SK-N-SH (cell line): ENCODE measurements at regions not wholly inside any gene's neighbourhood (a gene's known extent, or its start where the extent isn't known, plus 50 kb on each side); places are given as distances from the start of the nearest gene placed in this dataset.

Experiments used
- CTCF ChIA-PET: fragments of 300-600, 350-600 bp; formaldehyde crosslinking; extraction: SDS; loops from one replicate; lab custom pipeline; 2021; lab: Yijun Ruan, JAX
- POLR2A ChIA-PET: fragments of 350-600 bp; sonication (Branson Sonifier 250); formaldehyde crosslinking; extraction: SDS; loops from one replicate; lab custom pipeline; 2020; ENCODE audit warnings: antibody characterized with exemption, inconsistent platforms; lab: Yijun Ruan, JAX
- DNase-seq: peaks from one replicate; pipeline ENCODE4 v3.0.0; 2012
- H2AFZ ChIP-seq: fragments of 200-600 bp; sonication (generic); 2 replicates; pipeline ENCODE4 v1.8.1; 2016; ENCODE audit warnings: antibody characterized with exemption, mild to moderate bottlenecking, low read depth
- H3F3A ChIP-seq: fragments of 200-600 bp; sonication (generic); replicated peaks from 2 replicates; pipeline ENCODE3; 2016; ENCODE audit warnings: antibody characterized with exemption, mild to moderate bottlenecking; ENCODE audit not compliant: insufficient read depth
- H3K27ac ChIP-seq, 2 experiments: fragments of 200-500 bp in 1 of 2; fragments of 200-600 bp in 1 of 2; sonication (Bioruptor generic) in 1 of 2; sonication (generic), shearing (Covaris generic) in 1 of 2; 2 replicates each; pipeline versions ENCODE4 v1.5.1 to v1.6.1; 2014 to 2016; ENCODE audit warnings: low read depth in 2 of 2, inconsistent platforms in 1 of 2, low read length in 1 of 2, mild to moderate bottlenecking in 1 of 2, mixed read lengths in 1 of 2
- H3K27me3 ChIP-seq: fragments of 200-600 bp; sonication (generic), shearing (Covaris generic); 2 replicates; pipeline ENCODE4 v1.6.1; 2016; ENCODE audit warnings: mixed run types; ENCODE audit not compliant: insufficient read depth
- H3K36me3 ChIP-seq, 2 experiments: fragments of 200-500 bp in 1 of 2; fragments of 200-600 bp in 1 of 2; sonication (Bioruptor generic) in 1 of 2; sonication (generic) in 1 of 2; replicated peaks in 1 of 2; 2 replicates each; pipeline versions ENCODE3 to v1.5.1; 2014 to 2016; ENCODE audit warnings: low read length in 1 of 2, mild to moderate bottlenecking in 1 of 2; ENCODE audit not compliant: insufficient read depth in 2 of 2, control insufficient read depth in 1 of 2
- H3K4me1 ChIP-seq, 2 experiments: fragments of 200-500 bp in 1 of 2; fragments of 200-600 bp in 1 of 2; sonication (Bioruptor generic) in 1 of 2; sonication (generic), shearing (Covaris generic) in 1 of 2; 2 replicates each; pipeline versions ENCODE4 v1.5.1 to v1.6.1; 2014 to 2016; ENCODE audit warnings: low read depth in 1 of 2, low read length in 1 of 2, mixed run types in 1 of 2; ENCODE audit not compliant: insufficient read depth in 2 of 2, control insufficient read depth in 1 of 2
- H3K4me2 ChIP-seq: fragments of 200-600 bp; sonication (generic), shearing (Covaris generic); 2 replicates; pipeline ENCODE4 v1.6.1; 2017; ENCODE audit warnings: mixed run types
- H3K4me3 ChIP-seq, 2 experiments: fragments of 200-500 bp in 1 of 2; fragments of 200-600 bp in 1 of 2; sonication (Bioruptor generic) in 1 of 2; sonication (generic), shearing (Covaris generic) in 1 of 2; 2 replicates each; pipeline versions ENCODE4 v1.5.1 to v1.8.1; 2014 to 2016; ENCODE audit warnings: low read depth in 2 of 2, inconsistent platforms in 1 of 2, low read length in 1 of 2, mild to moderate bottlenecking in 1 of 2, mixed read lengths in 1 of 2, moderate library complexity in 1 of 2
- H3K79me2 ChIP-seq: fragments of 200-600 bp; sonication (generic); 2 replicates; pipeline ENCODE4 v1.8.1; 2017; ENCODE audit warnings: mild to moderate bottlenecking; ENCODE audit not compliant: insufficient read depth
- H3K9ac ChIP-seq: fragments of 200-600 bp; sonication (generic); 2 replicates; pipeline ENCODE4 v1.6.1; 2017; ENCODE audit warnings: mixed run types
- H3K9me2 ChIP-seq: fragments of 200-600 bp; sonication (generic); 2 replicates; pipeline ENCODE4 v1.6.1; 2017; ENCODE audit warnings: mixed run types
- H3K9me3 ChIP-seq: fragments of 200-600 bp; sonication (generic); 2 replicates; pipeline ENCODE4 v1.6.1; 2017; ENCODE audit warnings: mixed run types, mild to moderate bottlenecking, moderate library complexity
- H4K20me1 ChIP-seq: fragments of 200-600 bp; sonication (generic); 2 replicates; pipeline ENCODE4 v1.6.1; 2017; ENCODE audit warnings: mild to moderate bottlenecking, mixed run types; ENCODE audit not compliant: insufficient read depth
- CHD2 ChIP-seq: fragments of 150-350 bp; IDR thresholded peaks from 2 replicates; pipeline ENCODE4 v1.6.1; 2018; ENCODE audit warnings: low read length; ENCODE audit not compliant: partially characterized antibody
- CTCF ChIP-seq: fragments of 200-600 bp; sonication (generic); IDR thresholded peaks from 2 replicates; pipeline ENCODE4 v1.6.1; 2017; ENCODE audit warnings: antibody characterized with exemption, mild to moderate bottlenecking, moderate library complexity
- ELF1 ChIP-seq: IDR thresholded peaks from 2 replicates; pipeline ENCODE4 v1.4.0; 2012
- EP300 ChIP-seq, 2 experiments: IDR thresholded peaks; 2 replicates each; pipeline versions ENCODE4 v1.4.0 to v1.6.1; 2012; ENCODE audit warnings: borderline replicate concordance in 1 of 2, low read depth in 1 of 2, low read length in 1 of 2
- FOSL2 ChIP-seq: IDR thresholded peaks from 2 replicates; pipeline ENCODE4 v1.4.0; 2012; ENCODE audit warnings: low read depth, mild to moderate bottlenecking, moderate library complexity, borderline replicate concordance
- FOXJ3 ChIP-seq: sonication (generic); formaldehyde crosslinking; IDR thresholded peaks from 2 replicates; pipeline ENCODE4 v1.5.1; 2020; ENCODE audit warnings: mild to moderate bottlenecking, missing genetic modification reagents
- FOXM1 ChIP-seq: IDR thresholded peaks from 2 replicates; pipeline ENCODE4 v1.4.0; 2012; ENCODE audit warnings: low read depth, mild to moderate bottlenecking
- GABPA ChIP-seq: IDR thresholded peaks from 2 replicates; pipeline ENCODE4 v1.4.0; 2012; ENCODE audit warnings: low read depth, mild to moderate bottlenecking
- GATA2 ChIP-seq: sonication (generic); formaldehyde crosslinking; IDR thresholded peaks from 2 replicates; pipeline ENCODE4 v1.5.0; 2020; ENCODE audit warnings: mild to moderate bottlenecking, missing genetic modification reagents
- IRF3 ChIP-seq: fragments of 150-350 bp; IDR thresholded peaks from 2 replicates; pipeline ENCODE4 v1.6.1; 2016; ENCODE audit warnings: mild to moderate bottlenecking, low read depth, low read length
- MEF2A ChIP-seq: IDR thresholded peaks from 2 replicates; pipeline ENCODE4 v1.4.0; 2012; ENCODE audit warnings: low read depth, borderline replicate concordance
- NFIC ChIP-seq: IDR thresholded peaks from 2 replicates; pipeline ENCODE4 v1.4.0; 2012; ENCODE audit warnings: borderline replicate concordance
- NRF1 ChIP-seq: IDR thresholded peaks from 2 replicates; pipeline ENCODE4 v1.6.1; 2012; ENCODE audit warnings: low read depth, mild to moderate bottlenecking, low read length
- POLR2AphosphoS5 ChIP-seq: IDR thresholded peaks from 2 replicates; pipeline ENCODE4 v1.6.1; 2012; ENCODE audit warnings: low read depth, low read length
- RAD21 ChIP-seq: IDR thresholded peaks from 2 replicates; pipeline ENCODE4 v1.6.1; 2012; ENCODE audit warnings: mild to moderate bottlenecking, low read length
- REST ChIP-seq: IDR thresholded peaks from 2 replicates; pipeline ENCODE4 v1.6.1; 2012; ENCODE audit warnings: mild to moderate bottlenecking, low read depth, low read length, moderate library complexity
- SIN3A ChIP-seq: IDR thresholded peaks from 2 replicates; pipeline ENCODE4 v1.6.1; 2012; ENCODE audit warnings: low read depth, mild to moderate bottlenecking, low read length, moderate library complexity, borderline replicate concordance
- SMC3 ChIP-seq: IDR thresholded peaks from 2 replicates; pipeline ENCODE4 v1.6.1; 2012; ENCODE audit warnings: low read depth, low read length, improper control_type of control experiment
- TEAD4 ChIP-seq: IDR thresholded peaks from 2 replicates; pipeline ENCODE4 v1.4.0; 2012; ENCODE audit warnings: mild to moderate bottlenecking, borderline replicate concordance; ENCODE audit not compliant: insufficient read depth
- USF1 ChIP-seq: IDR thresholded peaks from 2 replicates; pipeline ENCODE4 v1.4.0; 2012; ENCODE audit warnings: low read depth, borderline replicate concordance
- ZBTB33 ChIP-seq: IDR thresholded peaks from 2 replicates; pipeline ENCODE4 v1.4.0; 2012; ENCODE audit warnings: low read depth, borderline replicate concordance
- WGBS: methylation state at CpG from one replicate; pipeline ENCODE4 v1.1.6; 2017; ENCODE audit warnings: low lambda C conversion rate; 5-methylcytosine and 5-hydroxymethylcytosine counted together

GRCh38 chr21:15141261-15141970, 76.6 kb upstream of the NRIP1 start (continued):
- TF ChIP-seq ZBTB33 (no peak), RAD21 (no peak), SIN3A (no peak), GABPA (no peak), NRF1 (no peak), FOXJ3 (CRISPR knock-in tag) (no peak)

GRCh38 chr21:15144026-15144425, 79.2 kb upstream of the NRIP1 start:
- Histone ChIP-seq H3K9ac (no peak overlapping the region), H3K27me3 (no peaks in the 10 kb centered on the region; the same call in 1 of the 2 replicates), H3K27ac (no peak overlapping the region), H3K9me2 (no peaks in the 10 kb centered on the region), H3K4me1 (no peaks in the 10 kb centered on the region), H3K9me3 (no peaks in the 10 kb centered on the region), H4K20me1 (no peaks in the 10 kb centered on the region), H2AFZ (no peak overlapping the region), H3K4me3 (no peak overlapping the region), H3K79me2 (no peaks in the 10 kb centered on the region), H3F3A (no peaks in the 10 kb centered on the region), H3K36me3 (no peaks in the 10 kb centered on the region), H3K4me2 (no peak overlapping the region)
- DNase-seq = no peak
- CTCF ChIA-PET = no interaction called here
- TF ChIP-seq SMC3 = no peak
- no peak for TF ChIP-seq TEAD4
- TF ChIP-seq CHD2 = no peak
- no peak for TF ChIP-seq REST
- no peak for TF ChIP-seq FOXJ3 (CRISPR knock-in tag)
- no peak for TF ChIP-seq ELF1
- no peak for TF ChIP-seq POLR2AphosphoS5
- no peak for TF ChIP-seq IRF3
- TF ChIP-seq MEF2A = no peak
- TF ChIP-seq EP300 (IDR thresholded peaks at IDR 0.05; ENCODE audit: borderline replicate concordance in 1 of 2, low read depth in 1 of 2, low read length in 1 of 2) = no peak
- TF ChIP-seq SIN3A = no peak
- TF ChIP-seq NRF1 = no peak
- no peak for TF ChIP-seq FOXM1
- no peak for TF ChIP-seq GABPA
- no peak for TF ChIP-seq NFIC
- no peak for TF ChIP-seq GATA2 (CRISPR knock-in tag)
- TF ChIP-seq FOSL2 = no peak
- no peak for TF ChIP-seq CTCF
- no peak for TF ChIP-seq USF1
- WGBS = 8% methylated on average over 4 of the region's 4 CpGs
- POLR2A ChIA-PET = no interaction called here
